GM13977 (cell line): ENCODE measurements at regions not wholly inside any gene's neighbourhood (a gene's known extent, or its start where the extent isn't known, plus 50 kb on each side); places are given as distances from the start of the nearest gene placed in this dataset.
A peak's percentile ranks its signal among the peaks of the same experiment; 100 is the strongest.

Source experiments
- DNase-seq: peaks from one replicate; pipeline ENCODE4 v3.0.0; 2012; ENCODE audit warnings: low spot score
- CTCF ChIP-seq: IDR thresholded peaks from 2 replicates; pipeline ENCODE4 v1.5.1; 2012; ENCODE audit warnings: mild to moderate bottlenecking, control low read depth; ENCODE audit not compliant: insufficient read depth; ENCODE audit errors: extremely low read depth, missing control alignments
- in situ Hi-C: fragments of 300-500 bp; cut with MboI; formaldehyde crosslinking; loops from one replicate; pipeline ENCODE4 v1.12.0; 2022; ENCODE audit warnings: low sequenced_read_pairs, low pct_unique_long_range_greater_than_20kb, mixed read lengths, inconsistent platforms; ENCODE audit not compliant: unreplicated experiment

- no peak for TF ChIP-seq CTCF
- no peak for DNase-seq
- in situ Hi-C loops, result no loop called here
Observed at GRCh38 chr1:34479731-34480130, 275.1 kb upstream of the GJB5 start.

- in situ Hi-C loops, result no loop called here
- DNase-seq, result no peak
- no peak for TF ChIP-seq CTCF
Observed at GRCh38 chr1:34488080-34488708, 266.7 kb upstream of the GJB5 start.

GRCh38 chr1:34500451-34500850 lies 254.4 kb upstream of the GJB5 start:
- no peak for TF ChIP-seq CTCF
- DNase-seq, result peak; percentile 31
- in situ Hi-C loops, result no loop called here

- TF ChIP-seq CTCF, result no peak
- in situ Hi-C loops, result no loop called here
Observed at GRCh38 chr1:34511802-34512201, 243.0 kb upstream of the GJB5 start.

GRCh38 chr1:34518146-34518699 lies 236.6 kb upstream of the GJB5 start:
- in situ Hi-C loops, result no loop called here
- DNase-seq, result no peak
- TF ChIP-seq CTCF, result no peak

More at GRCh38 chr1:34511802-34512201, 243.0 kb upstream of the GJB5 start:
- no peak for DNase-seq

- no peak for TF ChIP-seq CTCF
- no peak for DNase-seq
- in situ Hi-C loops, result no loop called here
Observed at GRCh38 chr1:34520111-34520510, 234.7 kb upstream of the GJB5 start.
